ENCODE measurements at regions not wholly inside any gene's neighbourhood (a gene's known extent, or its start where the extent isn't known, plus 50 kb on each side); places are given as distances from the start of the nearest gene placed in this dataset.
"Not testable (repeated sequence)": the region's sequence is repeated elsewhere in the genome, so short reads cannot be mapped to it uniquely, and the experiment has no call there.

DNA sequence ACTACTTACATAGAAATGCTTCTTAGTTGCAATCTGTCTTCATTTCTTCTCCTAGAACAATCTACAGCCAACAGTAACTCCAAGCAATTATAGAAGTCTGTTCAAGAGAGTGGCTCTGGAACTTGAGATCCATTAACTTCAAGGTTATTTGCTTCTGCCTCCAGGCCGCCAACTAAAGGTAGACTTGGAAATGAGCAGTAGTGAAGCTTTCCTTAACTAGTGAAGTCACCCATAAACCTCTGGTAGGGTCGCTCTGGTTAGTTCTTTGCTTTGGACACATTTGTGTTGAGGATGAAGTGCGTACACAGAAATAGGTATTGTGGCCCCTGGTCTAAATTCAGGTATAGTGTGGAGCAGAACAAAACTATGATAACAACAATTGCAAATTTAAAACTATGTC lies 809.9 kb upstream of the RGS18 start:
- DNase-seq (ENCODE audit: low spot score), result no peak

DNA sequence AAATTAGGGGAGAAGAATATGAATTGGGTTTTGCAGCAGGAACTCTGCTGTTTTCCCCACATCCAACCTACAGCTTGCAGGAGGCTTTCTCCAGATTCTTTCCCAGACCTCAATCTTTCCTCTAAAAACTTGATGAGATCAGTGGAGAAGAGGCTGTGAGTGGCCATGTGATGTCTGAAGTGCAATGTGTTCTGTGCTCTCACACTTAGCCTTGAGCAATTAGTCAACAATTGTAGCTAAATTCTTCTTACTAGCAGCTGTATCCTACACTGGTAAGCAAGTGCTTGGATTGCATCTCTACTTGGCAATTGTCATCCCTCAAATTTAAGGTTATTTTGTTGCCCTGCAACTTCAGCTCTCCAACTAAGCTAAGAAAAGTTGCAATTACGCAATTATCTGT lies 807.3 kb upstream of the RGS18 start:
- no peak for DNase-seq (ENCODE audit: low spot score)

DNA sequence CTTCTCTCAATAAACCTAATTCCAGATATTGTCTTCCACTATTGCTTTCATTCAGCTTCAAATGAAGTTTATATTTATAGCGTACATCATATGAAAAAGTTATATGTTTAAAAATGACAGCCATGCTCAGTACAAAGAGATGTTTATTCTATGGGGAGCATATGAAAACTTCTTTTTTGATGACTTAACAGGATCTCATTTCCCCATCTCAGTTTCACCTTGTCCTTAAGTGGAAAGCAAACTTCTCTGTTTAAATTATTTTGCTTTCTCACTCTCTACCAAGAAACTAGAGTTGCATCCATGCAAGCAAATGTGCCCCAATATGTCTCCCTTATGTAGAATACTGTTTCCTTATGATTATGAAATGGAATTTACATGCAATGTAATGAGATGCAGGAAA lies 799.5 kb upstream of the RGS18 start:
- no peak for DNase-seq (ENCODE audit: low spot score)

DNA sequence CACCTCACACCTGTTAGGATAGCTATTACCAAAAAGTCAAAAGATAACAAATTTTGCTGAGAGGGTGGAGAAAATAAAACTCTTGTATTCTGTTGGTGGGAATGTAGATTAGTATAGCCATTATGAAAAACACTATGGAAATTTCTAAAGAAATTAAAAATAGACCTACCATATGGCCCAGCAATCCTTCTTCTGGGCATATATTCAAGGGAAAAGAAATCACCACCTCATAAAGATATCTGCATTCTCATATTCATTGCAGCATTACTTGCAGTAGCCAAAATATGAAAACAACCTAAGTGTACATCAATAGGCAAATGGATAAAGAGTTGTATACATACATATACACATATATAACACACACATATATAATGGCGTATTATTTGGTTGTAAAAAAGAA lies 791.6 kb upstream of the RGS18 start:
- DNase-seq (ENCODE audit: low spot score), result no peak

DNA sequence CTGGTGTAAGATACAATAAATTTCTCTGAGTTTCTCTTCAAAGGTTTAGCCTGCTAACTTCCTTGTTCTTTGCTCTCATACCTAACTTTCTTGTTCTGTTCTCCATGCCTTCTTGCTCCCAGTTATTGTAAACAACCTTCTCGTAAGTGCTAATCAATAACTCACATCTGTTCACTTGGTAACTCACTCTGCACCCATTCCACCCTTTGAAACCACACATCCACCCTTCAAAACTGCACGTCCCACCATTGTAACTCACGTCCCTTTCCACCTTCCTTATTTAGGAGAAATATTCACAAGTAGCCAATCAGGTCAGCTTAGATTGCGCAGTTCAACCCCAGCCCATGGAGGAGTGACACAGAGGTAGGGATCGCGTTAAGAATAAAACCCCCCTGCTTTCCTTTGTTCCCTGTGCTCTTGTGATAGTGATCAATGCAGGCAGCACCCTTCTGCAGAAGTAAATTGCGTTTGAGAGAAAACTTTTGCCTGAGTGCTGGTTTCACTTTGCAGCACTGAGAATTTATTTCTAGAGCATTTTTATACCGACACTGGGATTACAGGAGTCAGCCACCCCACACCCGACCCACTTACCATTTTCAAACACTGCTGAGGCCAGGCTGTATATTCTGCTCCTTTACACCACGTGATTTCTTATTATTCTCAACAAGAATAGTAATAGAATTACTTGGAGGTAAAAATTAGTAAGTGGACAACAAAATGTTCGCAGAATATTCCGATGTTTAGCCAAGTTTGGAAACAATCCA lies 789.2 kb upstream of the RGS18 start:
- DNase-seq (ENCODE audit: low spot score), result no peak

DNA sequence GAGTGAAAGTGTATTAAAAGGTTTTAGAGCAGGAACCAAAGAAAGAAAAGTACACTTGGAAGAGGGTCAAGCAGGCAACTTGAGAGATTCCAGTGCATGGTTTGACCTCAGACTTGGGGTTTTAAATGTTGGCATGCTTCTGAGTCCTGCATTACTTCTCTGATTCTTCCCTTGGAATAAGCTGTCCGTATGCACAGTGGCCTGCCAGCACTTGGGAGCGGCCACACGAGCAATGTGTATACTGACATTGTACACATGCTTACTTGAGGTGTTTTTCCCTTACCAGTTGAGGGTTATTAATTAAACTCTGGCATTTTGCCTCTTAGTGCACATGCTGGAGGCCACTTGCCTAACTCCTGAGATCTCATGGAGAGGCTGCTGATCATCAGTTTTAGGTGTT lies 786.6 kb upstream of the RGS18 start:
- DNase-seq (ENCODE audit: low spot score), result no peak

DNA sequence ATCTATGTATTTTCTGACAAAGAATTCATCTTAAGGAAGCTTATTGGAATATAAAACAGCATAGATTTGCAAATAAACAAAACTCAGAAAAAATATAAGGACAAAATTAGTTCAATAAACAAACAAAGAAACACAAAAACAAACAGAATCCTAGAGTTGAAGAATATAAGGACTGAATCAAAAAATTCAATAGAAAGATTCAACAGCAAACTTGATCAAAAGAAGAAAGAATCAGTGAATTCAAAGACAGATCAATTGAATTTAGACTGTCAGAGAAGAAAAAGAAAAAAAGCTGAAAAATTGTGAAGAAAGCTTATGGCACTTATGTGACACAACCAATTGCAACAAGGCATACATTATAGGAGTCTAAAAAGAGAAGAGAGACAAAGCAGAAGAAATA lies 770.0 kb upstream of the RGS18 start:
- no peak for DNase-seq (ENCODE audit: low spot score)

DNA sequence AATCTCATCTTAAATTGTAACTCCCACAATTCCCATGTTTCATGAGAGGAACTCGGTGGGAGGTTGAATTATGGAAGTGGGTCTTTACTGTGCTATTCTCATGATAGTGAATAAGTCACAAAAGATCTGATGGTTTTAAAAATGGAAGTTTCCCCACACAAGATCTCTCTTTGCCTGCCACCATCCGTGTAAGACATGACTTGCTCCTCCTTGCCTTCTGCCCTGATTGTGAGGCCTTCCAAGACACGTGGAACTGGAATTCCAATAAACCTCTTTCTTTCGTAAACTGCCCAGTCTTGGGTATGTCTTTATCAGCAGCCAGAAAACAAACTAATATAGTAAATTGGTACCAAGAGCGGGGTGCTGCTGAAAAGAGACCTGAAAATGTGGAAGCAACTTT lies 761.6 kb upstream of the RGS18 start:
- no peak for DNase-seq (ENCODE audit: low spot score)

DNA sequence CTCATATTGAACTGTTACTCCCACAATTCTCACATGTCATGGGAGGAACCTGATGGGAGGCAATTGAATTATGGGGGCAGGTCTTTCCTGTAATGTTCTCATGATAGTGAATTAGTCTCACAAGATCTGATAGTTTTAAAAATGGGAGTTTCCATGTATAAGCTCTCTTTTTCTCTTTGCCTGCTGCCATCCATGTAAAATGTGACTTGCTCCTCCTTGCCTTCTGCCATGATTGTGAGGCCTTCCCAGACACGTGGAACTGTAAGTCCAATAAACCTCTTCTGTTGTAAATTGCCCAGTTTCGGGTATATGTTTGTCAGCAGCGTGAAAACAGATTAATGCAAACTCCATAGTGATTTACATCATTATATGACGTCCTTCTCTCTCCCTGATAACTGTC lies 759.7 kb upstream of the RGS18 start:
- no peak for DNase-seq (ENCODE audit: low spot score)

DNA sequence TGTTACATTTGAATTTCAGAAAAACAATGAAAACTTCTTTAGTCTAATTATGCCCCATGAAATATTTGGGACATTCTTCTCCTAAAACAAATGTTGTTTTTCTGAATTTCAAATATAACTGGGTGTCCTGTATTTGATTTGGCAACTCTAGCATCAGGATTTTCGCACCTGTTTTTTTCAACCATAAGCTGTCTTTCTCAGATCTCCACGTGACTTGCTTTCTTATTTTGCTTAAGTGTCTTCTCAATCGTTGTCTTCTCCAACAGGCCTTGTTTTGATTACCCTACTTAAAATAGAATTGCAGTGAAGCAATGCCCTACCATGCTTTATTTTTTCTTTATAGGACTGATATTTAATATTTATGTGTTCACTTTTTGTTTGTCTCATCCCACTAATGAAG lies 752.8 kb upstream of the RGS18 start:
- no peak for DNase-seq (ENCODE audit: low spot score)

DNA sequence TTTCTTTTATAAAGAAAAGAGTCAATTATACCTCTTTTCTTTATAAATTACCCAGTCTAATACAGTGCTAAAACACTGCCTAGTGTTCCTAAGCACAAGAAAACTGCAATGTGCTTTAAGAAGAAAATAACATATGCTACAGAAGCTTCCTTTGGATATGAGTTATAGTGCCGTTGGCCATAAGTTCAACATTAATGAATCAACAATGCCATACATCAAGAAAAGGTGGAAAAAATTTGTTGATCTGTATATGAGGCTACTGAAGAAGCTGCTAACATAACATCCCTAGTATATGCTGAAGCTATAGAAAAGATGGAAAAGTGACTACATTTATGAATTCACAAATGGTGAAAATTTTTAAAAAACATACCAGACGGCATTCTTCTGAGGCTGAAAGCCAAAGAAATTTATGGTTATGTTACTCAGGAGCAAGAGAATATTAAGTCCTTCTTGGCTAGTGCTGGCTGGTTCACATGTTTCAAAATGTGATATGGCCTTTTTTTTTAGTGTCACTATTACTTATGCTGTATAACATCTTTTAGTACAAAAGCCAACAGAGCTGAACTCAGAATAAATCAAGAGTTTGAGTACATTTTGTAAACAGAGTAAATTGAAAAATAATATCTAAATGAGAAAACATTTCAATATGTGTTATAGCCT lies 743.2 kb upstream of the RGS18 start:
- DNase-seq (ENCODE audit: low spot score), result no peak

DNA sequence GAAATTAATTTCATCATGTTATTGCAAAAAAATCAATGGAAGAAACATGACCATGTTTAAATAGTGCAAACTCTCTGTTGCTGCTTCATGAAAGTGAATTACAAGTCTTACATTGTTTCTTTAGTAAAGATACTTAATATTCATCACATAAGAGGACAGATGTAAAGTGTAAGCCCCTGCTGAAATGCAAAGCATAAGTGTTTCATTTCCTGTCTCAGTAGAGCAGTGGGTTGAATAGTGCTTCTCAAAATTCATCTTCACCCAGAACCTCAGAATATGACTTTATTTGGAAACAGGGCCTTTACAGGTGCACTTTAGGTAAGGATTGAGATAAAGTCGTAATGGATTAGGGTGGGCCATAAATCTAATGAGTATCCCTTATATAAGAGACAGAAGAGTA lies 738.4 kb upstream of the RGS18 start:
- no peak for DNase-seq (ENCODE audit: low spot score)

DNA sequence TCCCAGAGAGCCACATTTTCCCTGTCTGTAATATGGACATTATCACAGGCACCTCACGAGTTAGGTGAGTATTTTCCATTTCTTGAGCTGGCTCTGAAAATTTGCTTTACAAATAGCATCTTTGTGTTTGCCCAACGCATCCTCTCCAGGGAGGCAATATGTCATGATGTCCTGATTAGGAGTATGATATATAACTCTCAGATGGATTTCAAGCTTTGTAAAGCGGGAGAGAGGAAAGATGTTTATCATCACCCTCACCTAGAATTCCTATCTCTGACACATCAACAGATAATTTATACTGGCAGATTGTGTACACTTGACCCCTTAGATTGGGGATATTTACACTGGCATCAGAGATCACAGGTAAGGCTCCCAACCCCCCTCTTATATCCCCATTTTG lies 730.7 kb upstream of the RGS18 start:
- DNase-seq (ENCODE audit: low spot score), result no peak

DNA sequence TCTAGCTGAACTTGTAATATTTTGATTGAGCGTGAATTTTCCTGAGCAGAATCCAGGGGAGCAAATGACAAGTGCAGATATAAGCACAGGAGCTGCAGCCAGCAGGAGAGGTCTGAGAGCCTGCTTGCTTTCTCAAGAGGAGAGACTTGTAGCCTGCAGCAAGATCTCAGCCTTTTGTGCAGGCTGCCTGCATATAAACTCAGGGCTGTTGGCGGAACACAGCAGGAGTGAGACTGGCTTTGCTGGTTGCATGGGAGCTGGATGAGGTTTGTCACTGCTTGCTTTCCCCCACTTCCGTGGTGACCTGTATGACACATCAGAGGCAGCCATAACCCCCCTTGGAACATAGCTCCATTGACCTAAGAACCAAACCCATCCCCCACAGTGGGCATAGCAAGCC lies 725.4 kb upstream of the RGS18 start:
- no peak for DNase-seq (ENCODE audit: low spot score)

DNA sequence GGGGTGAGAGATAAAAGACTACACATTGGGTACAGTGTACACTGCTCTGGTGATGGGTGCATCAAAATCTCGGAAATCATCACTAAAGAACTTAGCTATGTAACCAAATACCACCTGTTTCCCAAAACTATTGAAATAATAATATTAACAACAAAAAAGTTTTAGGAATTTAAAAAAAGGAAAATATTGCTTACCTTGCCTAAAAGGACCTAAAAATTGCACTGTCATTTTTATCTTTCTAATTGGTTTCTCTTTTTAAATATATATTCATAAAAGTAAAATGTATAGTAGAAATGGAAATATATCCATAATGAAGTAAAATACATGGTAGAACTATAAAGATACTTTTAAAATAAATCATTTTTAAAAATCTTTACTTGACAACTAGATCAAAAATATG lies 719.3 kb upstream of the RGS18 start:
- no peak for DNase-seq (ENCODE audit: low spot score)

DNA sequence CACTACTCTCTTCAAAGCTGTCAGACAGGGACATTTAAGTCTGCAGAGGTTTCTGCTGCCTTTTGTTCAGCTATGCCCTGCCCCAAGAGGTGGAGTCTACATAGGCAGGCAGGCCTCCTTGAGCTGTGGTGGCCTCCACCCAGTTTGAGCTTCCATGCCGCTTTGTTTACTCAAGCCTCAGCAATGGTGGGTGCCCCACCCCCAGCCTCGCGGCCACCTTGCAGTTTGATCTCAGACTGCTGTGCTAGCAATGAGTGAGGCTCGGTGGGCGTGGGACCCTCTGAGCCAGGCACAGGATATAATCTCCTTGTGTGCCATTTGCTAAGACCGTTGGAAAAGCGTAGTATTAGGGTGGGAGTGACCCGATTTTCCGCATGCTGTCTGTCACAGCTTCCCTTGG lies 710.0 kb upstream of the RGS18 start:
- not testable (repeated sequence) for DNase-seq (ENCODE audit: low spot score)

DNA sequence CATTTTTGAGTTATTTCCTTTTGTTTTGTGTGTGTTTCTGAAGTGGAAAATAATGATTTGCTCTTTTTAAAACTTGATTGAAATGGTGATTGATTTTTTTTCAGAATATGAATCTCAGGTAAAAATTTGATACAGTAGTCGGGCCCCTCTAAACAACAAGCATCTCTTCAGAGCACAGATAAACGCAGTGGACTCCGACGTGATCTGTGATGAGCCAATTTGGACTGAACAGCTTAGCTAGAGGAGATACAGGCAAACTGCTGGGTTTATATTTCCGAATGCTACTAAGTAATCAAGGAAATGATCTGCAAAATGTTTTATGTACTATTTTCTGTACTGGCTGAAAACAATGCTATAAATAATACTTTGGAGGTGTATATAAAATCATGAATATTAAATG lies 705.7 kb upstream of the RGS18 start:
- DNase-seq (ENCODE audit: low spot score), result no peak

DNA sequence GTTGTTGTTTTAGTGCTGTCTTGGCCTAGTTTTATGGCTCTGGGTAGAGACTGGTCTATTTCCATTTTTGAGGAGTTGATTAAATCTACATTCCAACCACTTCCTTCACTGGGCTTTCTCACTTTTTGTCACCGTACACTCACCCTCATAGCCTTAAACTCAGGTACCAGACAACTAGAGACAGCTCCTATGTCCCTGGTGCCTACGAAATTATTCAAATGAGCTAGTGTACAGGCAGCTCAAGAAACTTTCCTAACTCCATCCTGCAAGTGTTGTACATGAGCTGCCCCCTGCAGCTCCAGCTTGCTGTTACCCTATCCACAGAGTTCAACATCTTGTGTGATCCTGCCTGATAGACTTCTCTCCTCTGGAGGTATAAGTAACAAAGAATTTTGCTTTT lies 704.8 kb upstream of the RGS18 start:
- no peak for DNase-seq (ENCODE audit: low spot score)

DNA sequence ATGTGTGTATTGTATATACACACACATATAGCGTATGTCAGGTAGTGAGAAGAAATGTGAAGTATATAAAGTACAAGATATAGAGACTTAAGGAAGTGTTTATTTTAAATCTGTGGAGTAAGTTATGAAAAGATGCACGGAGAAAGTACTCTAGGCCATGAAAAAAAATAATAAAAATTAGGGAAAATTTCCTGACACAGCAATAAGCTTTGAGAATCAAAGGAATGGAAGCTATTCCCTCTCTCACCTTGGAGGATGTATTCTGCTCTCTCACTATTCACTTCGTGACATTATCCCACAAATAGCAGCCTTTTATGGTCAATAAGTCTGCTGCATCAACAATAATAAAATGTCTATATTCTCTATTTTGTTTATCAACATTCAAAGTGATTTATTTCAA lies 700.4 kb upstream of the RGS18 start:
- DNase-seq (ENCODE audit: low spot score), result no peak

DNA sequence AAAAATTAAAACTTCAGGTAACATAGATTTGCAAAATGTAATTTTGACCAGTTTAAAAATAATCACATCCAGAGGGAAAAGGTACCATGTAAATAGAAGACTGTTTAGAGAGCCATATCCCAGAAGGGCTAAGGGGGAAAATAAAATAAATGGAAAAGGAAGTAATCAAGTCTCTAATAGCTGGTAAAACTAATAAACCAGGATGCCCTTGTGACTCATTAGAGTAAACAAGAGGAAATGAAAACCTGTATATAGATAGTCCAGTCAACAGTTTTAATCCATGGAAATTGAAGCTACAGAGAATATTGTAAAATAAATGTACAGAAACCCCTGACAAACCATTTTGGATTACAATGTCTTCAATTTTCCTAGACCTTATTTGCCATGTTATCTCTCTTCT lies 698.0 kb upstream of the RGS18 start:
- no peak for DNase-seq (ENCODE audit: low spot score)

DNA sequence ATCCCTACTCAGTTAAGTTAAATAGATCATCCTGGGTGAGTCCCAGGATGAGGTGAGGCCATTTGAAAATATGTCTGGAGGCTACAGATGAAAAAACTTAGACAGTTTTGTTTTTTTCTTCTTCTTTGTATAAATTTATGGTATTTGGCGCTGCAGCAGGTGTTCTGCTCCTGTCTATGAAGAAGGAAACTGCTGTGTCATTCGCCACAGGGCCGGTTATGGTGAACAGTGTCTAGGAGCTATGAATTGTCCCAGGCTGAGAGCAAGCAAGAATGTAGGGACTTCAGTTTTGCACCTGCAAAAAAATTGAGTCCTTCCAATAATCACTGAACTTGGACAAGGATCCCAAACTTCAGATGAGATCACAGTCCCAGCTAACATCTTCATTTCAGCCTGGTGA lies 674.3 kb upstream of the RGS18 start:
- no peak for DNase-seq (ENCODE audit: low spot score)

DNA sequence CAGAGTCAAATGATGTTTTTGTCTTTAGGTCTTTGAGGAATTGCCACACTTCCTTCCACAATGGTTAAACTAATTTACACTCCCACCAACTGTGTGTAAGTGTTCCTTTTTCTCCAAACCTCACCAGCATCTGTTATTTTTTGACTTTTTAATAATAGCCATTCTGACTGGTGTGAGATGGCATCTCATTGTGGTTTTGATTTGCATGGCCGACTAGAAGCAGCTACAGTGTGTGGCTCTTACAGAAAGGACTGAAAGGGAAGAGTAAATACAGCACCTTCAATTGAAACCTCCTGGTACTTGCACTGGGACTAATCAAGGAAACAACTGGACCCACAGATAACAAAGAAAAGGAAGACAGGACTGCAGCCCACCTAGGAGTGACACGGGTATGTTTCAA lies 668.0 kb upstream of the RGS18 start:
- DNase-seq (ENCODE audit: low spot score), result no peak

DNA sequence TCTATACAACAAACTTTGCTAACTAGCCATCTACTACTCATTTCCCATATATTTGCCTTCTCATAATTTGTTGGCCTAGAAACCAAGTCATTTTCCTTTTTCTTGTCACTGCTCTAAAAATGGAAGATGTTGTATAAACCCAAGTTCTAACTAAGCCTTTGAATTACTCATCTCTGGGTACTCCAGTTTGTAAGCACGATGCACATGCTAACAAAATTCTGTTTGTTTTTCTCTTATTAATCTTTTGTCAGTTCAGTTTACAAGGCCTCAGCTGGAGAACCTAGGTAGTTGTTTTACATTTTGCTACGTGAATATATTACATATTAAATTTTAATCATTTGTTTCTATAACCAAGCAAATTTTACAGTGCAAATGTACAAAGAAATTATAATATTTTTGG lies 663.2 kb upstream of the RGS18 start:
- no peak for DNase-seq (ENCODE audit: low spot score)

DNA sequence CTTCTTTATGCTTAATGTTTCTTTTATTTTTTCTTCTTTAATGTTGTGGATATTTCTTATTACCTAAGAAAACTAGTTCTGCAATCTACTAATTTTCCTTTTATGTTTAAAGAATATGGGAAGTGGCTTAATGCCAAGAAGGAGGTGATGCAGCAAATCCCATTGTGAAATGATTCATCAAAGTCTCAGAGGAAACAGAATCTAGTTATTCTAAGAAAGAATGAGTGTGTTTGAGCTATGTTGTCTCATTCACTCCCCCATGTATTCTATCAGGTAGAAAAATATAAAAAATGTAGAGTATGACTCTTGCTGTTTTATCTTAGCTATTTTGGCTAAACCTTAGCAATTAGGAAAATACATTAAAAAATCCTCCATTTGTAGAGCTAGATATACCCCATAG lies 659.9 kb upstream of the RGS18 start:
- no peak for DNase-seq (ENCODE audit: low spot score)
